DOHH2 (cell line): ENCODE measurements at regions not wholly inside any gene's neighbourhood (a gene's known extent, or its start where the extent isn't known, plus 50 kb on each side); places are given as distances from the start of the nearest gene placed in this dataset.

Source experiments
- H3F3A ChIP-seq: fragments of 200-600 bp; sonication (generic), shearing (Covaris generic); 2 replicates; pipeline ENCODE4 v1.6.0; 2016; ENCODE audit warnings: antibody characterized with exemption, mild to moderate bottlenecking; ENCODE audit not compliant: control insufficient read depth, insufficient read depth
- H3K27ac ChIP-seq: fragments of 200-600 bp; sonication (generic); 2 replicates; pipeline ENCODE4 v1.5.1; 2014; ENCODE audit warnings: low read depth, mild to moderate bottlenecking, low read length, moderate library complexity
- H3K27me3 ChIP-seq: fragments of 200-600 bp; sonication (generic); 2 replicates; pipeline ENCODE4 v1.6.1; 2014; ENCODE audit warnings: mild to moderate bottlenecking, low read length, mixed read lengths; ENCODE audit not compliant: control insufficient read depth
- H3K36me3 ChIP-seq: fragments of 200-600 bp; sonication (generic); 2 replicates; pipeline ENCODE4 v1.6.1; 2014; ENCODE audit warnings: mild to moderate bottlenecking, low read length, moderate library complexity, mixed read lengths; ENCODE audit not compliant: control insufficient read depth
- H3K4me1 ChIP-seq: fragments of 200-600 bp; sonication (generic); 2 replicates; pipeline ENCODE4 v1.6.1; 2014; ENCODE audit warnings: mild to moderate bottlenecking, low read length, mixed read lengths; ENCODE audit not compliant: control insufficient read depth
- H3K4me2 ChIP-seq: fragments of 200-600 bp; sonication (generic); 2 replicates; pipeline ENCODE4 v1.6.0; 2014; ENCODE audit warnings: mild to moderate bottlenecking, low read length, moderate library complexity
- H3K4me3 ChIP-seq: fragments of 200-600 bp; sonication (generic); 2 replicates; pipeline ENCODE4 v1.5.1; 2014; ENCODE audit warnings: mild to moderate bottlenecking, low read length, mixed read lengths
- H3K79me2 ChIP-seq: fragments of 200-600 bp; sonication (generic); 2 replicates; pipeline ENCODE4 v1.6.1; 2014; ENCODE audit warnings: mild to moderate bottlenecking, low read length, mixed read lengths; ENCODE audit not compliant: control insufficient read depth
- H3K9me2 ChIP-seq: fragments of 200-600 bp; sonication (generic); replicated peaks from 2 replicates; pipeline ENCODE4 v1.6.1; 2014; ENCODE audit warnings: mild to moderate bottlenecking, low read length, mixed read lengths; ENCODE audit not compliant: control insufficient read depth
- H3K9me3 ChIP-seq: fragments of 200-600 bp; sonication (generic); 2 replicates; pipeline ENCODE4 v1.6.1; 2014; ENCODE audit warnings: antibody characterized with exemption, low read length, mixed read lengths; ENCODE audit not compliant: control insufficient read depth, insufficient read depth
- H4K20me1 ChIP-seq: fragments of 200-600 bp; sonication (generic); 2 replicates; pipeline ENCODE4 v1.6.0; 2014; ENCODE audit warnings: low read depth, mild to moderate bottlenecking, antibody characterized with exemption, low read length, moderate library complexity; ENCODE audit not compliant: control insufficient read depth, insufficient read depth
- EZH2phosphoT487 ChIP-seq: fragments of 200-600 bp; sonication (generic); IDR thresholded peaks from 2 replicates; pipeline ENCODE4 v1.6.1; 2017; ENCODE audit warnings: borderline replicate concordance, mild to moderate bottlenecking, antibody characterized with exemption, low read length, moderate library complexity, mixed read lengths
- TF ChIP-seq, protein P1 (sequence below): fragments of 200-600 bp; sonication (generic); IDR thresholded peaks from one replicate; pipeline ENCODE4 v1.5.1; 2014; ENCODE audit warnings: antibody characterized with exemption, mild to moderate bottlenecking, low read depth, low read length; ENCODE audit not compliant: poor library complexity, severe bottlenecking

- Histone ChIP-seq H3K4me1 (no peaks in the 10 kb centered on the region), H4K20me1 (no peaks in the 10 kb centered on the region), H3K4me2 (no peak overlapping the region), H3K27ac (no peak overlapping the region), H3K9me2 (no peaks in the 10 kb centered on the region), H3F3A (no peaks in the 10 kb centered on the region), H3K27me3 (no peaks in the 10 kb centered on the region), H3K36me3 (no peaks in the 10 kb centered on the region), H3K4me3 (no peak overlapping the region), H3K9me3 (no peaks in the 10 kb centered on the region), H3K79me2 (no peaks in the 10 kb centered on the region)
- TF ChIP-seq, protein P1, sequence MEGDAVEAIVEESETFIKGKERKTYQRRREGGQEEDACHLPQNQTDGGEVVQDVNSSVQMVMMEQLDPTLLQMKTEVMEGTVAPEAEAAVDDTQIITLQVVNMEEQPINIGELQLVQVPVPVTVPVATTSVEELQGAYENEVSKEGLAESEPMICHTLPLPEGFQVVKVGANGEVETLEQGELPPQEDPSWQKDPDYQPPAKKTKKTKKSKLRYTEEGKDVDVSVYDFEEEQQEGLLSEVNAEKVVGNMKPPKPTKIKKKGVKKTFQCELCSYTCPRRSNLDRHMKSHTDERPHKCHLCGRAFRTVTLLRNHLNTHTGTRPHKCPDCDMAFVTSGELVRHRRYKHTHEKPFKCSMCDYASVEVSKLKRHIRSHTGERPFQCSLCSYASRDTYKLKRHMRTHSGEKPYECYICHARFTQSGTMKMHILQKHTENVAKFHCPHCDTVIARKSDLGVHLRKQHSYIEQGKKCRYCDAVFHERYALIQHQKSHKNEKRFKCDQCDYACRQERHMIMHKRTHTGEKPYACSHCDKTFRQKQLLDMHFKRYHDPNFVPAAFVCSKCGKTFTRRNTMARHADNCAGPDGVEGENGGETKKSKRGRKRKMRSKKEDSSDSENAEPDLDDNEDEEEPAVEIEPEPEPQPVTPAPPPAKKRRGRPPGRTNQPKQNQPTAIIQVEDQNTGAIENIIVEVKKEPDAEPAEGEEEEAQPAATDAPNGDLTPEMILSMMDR, result no peak
- no peak for TF ChIP-seq EZH2phosphoT487
Measured at GRCh38 chr16:51867386-51868065, 679.4 kb downstream of the TOX3 start.

DNA sequence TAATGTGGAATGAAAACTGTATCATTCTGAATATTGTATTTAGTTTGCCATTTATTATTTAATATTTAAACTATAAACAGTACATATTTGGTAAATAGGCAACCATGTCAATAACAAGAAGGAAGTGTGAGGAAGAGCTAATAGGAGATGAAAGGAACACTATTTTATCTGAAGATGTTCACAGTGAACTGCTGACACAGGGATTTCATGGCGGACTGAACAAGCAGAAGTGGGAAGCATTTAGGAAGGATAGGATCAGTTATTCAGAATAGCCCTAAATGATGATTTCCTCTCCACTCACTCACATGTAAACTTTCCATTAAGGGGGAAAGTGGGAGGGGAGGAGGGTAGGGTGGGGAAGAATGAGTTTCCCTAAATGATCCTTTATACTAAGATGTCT lies 682.4 kb downstream of the TOX3 start:
- Histone ChIP-seq H3K4me3 (no peak overlapping the region), H3K27me3 (no peaks in the 10 kb centered on the region), H3K9me3 (no peaks in the 10 kb centered on the region), H3K4me2 (no peak overlapping the region), H3K36me3 (no peaks in the 10 kb centered on the region), H3K4me1 (no peaks in the 10 kb centered on the region), H3F3A (no peaks in the 10 kb centered on the region), H3K9me2 (no peaks in the 10 kb centered on the region), H4K20me1 (no peaks in the 10 kb centered on the region), H3K79me2 (no peaks in the 10 kb centered on the region), H3K27ac (no peak overlapping the region)
- no peak for TF ChIP-seq EZH2phosphoT487
- TF ChIP-seq, protein P1, result no peak

- no peak overlapping the region for H3K27ac ChIP-seq
Measured at GRCh38 chr16:51854401-51854951, 692.5 kb downstream of the TOX3 start.

More at GRCh38 chr16:51854401-51854951, 692.5 kb downstream of the TOX3 start:
- no peaks in the 10 kb centered on the region for H3K9me3 ChIP-seq
- H3K9me2 ChIP-seq, result no peaks in the 10 kb centered on the region
- no peaks in the 10 kb centered on the region for H3K27me3 ChIP-seq
- no peak overlapping the region for H3K4me2 ChIP-seq
- H3K36me3 ChIP-seq, result no peaks in the 10 kb centered on the region
- TF ChIP-seq, protein P1, result no peak
- TF ChIP-seq EZH2phosphoT487, result no peak
- H3K4me3 ChIP-seq, result no peak overlapping the region
- H3K79me2 ChIP-seq, result no peaks in the 10 kb centered on the region
- no peaks in the 10 kb centered on the region for H4K20me1 ChIP-seq
- H3F3A ChIP-seq, result no peaks in the 10 kb centered on the region
- no peaks in the 10 kb centered on the region for H3K4me1 ChIP-seq
